ENCODE measurements at regions not wholly inside any gene's neighbourhood (a gene's known extent, or its start where the extent isn't known, plus 50 kb on each side); places are given as distances from the start of the nearest gene placed in this dataset.
A peak's percentile ranks its signal among the peaks of the same experiment; 100 is the strongest.

- no peak for DNase-seq
Measured at GRCh38 chr4:32393806-32394205, 1673.6 kb downstream of the PCDH7 start.

GRCh38 chr4:32394255-32394654, 1674.1 kb downstream of the PCDH7 start:
- DNase-seq, result no peak

GRCh38 chr4:32396507-32397070, 1676.4 kb downstream of the PCDH7 start:
- no peak for DNase-seq

GRCh38 chr4:32400870-32401269, 1680.7 kb downstream of the PCDH7 start:
- DNase-seq, result no peak

- DNase-seq, result no peak
Measured at GRCh38 chr4:32417113-32417704, 1697.0 kb downstream of the PCDH7 start.

- no peak for DNase-seq
Measured at GRCh38 chr4:32423267-32423666, 1703.1 kb downstream of the PCDH7 start.

- no peak for DNase-seq
Measured at GRCh38 chr4:32425243-32425642, 1705.1 kb downstream of the PCDH7 start.

GRCh38 chr4:32427566-32427965, 1707.4 kb downstream of the PCDH7 start:
- no peak for DNase-seq

GRCh38 chr4:32429151-32429550, 1709.0 kb downstream of the PCDH7 start:
- DNase-seq, result peak; percentile 7

GRCh38 chr4:32435308-32435707, 1715.1 kb downstream of the PCDH7 start:
- DNase-seq, result no peak

GRCh38 chr4:32436816-32437215, 1716.6 kb downstream of the PCDH7 start:
- DNase-seq, result no peak

GRCh38 chr4:32440391-32440790, 1720.2 kb downstream of the PCDH7 start:
- no peak for DNase-seq

GRCh38 chr4:32454482-32454881, 1734.3 kb downstream of the PCDH7 start:
- no peak for DNase-seq

GRCh38 chr4:32455231-32455630, 1735.1 kb downstream of the PCDH7 start:
- no peak for DNase-seq

GRCh38 chr4:32460972-32461371, 1740.8 kb downstream of the PCDH7 start:
- DNase-seq, result no peak

GRCh38 chr4:32462944-32463343, 1742.8 kb downstream of the PCDH7 start:
- peak; percentile 3 for DNase-seq

GRCh38 chr4:32470087-32470585, 1750.0 kb downstream of the PCDH7 start:
- no peak for DNase-seq

GRCh38 chr4:32472918-32473317, 1752.7 kb downstream of the PCDH7 start:
- peak; percentile 4 for DNase-seq

GRCh38 chr4:32475710-32476109, 1755.5 kb downstream of the PCDH7 start:
- no peak for DNase-seq

- peak; percentile 48 for DNase-seq
Measured at GRCh38 chr4:32477518-32477917, 1757.3 kb downstream of the PCDH7 start.

- DNase-seq, result peak; percentile 8
Measured at GRCh38 chr4:32485956-32486355, 1765.8 kb downstream of the PCDH7 start.

GRCh38 chr4:32488690-32489089, 1768.5 kb downstream of the PCDH7 start:
- no peak for DNase-seq

- no peak for DNase-seq
Measured at GRCh38 chr4:32499171-32499570, 1779.0 kb downstream of the PCDH7 start.

GRCh38 chr4:32503241-32503640, 1783.1 kb downstream of the PCDH7 start:
- no peak for DNase-seq

GRCh38 chr4:32506067-32506466, 1785.9 kb downstream of the PCDH7 start:
- DNase-seq, result no peak

Data from NCI-H69 (cell line).